Inferior parietal cortex (tissue), 1 donor: ENCODE measurements at regions not wholly inside any gene's neighbourhood (a gene's known extent, or its start where the extent isn't known, plus 50 kb on each side); places are given as distances from the start of the nearest gene placed in this dataset.
"Not testable (repeated sequence)": the region's sequence is repeated elsewhere in the genome, so short reads cannot be mapped to it uniquely, and the experiment has no call there.

Experiments used
- DNase-seq: peaks from one replicate; pipeline ENCODE4 v3.0.0-alpha.2; 2016; ENCODE audit errors: extremely low spot score

DNA sequence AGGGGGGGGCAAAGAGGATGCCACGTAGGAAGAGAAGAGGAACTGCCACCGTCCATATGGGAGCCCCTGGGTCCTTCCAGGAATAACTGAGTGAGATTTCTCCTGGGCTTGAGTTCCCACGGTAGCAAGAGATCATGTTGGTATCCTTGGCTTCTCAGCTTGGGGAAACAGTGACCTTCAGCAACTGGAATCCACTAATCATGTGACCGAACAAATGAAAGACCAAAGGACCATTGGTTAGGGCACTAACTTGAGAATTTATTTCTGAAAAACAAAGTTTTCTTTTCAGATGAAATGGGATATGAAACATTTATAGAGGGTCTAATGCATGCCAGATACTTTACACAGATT is 259.4 kb upstream of the ID2 start:
- DNase-seq, result no peak

DNA sequence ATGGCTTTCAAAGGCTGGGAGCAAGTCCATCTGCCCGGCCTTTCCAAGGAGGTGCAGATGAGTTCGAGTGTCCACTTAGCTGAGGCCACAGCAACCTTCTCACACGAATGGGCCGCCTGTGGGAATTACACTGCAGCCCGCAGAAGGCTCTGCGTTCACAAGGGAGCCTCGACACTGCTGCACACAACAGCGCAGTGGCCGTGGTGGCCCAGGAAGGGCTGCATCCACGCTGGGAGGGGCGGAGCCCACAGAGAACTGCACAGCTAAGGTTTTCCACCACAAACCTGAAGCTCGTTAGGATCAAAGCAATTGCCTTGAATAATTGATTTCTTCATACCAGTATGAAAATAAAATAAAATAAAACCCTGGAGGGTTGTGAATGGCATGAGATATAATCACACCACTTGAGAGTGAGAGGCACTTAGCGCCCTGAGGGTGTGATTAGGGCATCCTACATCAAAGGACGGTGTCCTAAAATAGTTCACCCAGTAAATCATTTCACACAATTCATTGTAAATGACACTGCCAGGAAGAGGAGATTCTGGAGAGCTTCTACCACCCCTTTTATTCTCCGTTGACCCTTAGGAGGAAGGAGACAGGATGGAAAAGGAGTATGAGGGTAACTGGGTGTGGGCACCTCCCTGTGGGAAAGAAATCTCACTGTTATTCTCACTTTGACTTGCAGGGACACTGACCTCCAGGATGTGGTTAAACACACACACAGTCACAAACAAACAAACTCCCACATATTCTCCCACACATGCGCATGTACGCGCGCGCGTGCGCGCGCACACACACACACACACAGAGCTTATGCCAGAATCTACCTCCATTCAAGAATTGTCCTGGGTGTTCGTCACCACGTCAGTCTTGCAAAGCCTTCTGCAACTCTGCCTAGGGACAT is 256.6 kb upstream of the ID2 start:
- no peak for DNase-seq

DNA sequence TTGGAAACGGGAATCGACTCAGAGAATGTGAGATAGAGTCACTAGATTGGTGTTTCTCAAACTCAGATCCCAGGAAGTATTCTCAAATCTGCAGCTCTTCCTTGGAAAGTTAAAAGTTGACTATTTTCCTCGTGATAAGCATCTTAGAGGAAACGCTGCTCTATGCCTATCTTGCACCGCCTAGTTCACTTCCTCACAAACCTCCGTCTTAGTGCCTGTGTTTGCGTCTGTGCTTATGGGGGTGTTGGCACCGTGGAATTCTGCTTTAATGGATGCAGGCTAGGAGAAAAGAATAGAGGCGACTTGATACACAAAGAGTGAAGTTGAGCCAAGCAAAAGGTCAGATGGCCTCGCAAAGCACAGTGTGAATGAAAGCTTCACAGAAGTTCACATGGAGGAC is 255.3 kb upstream of the ID2 start:
- no peak for DNase-seq

DNA sequence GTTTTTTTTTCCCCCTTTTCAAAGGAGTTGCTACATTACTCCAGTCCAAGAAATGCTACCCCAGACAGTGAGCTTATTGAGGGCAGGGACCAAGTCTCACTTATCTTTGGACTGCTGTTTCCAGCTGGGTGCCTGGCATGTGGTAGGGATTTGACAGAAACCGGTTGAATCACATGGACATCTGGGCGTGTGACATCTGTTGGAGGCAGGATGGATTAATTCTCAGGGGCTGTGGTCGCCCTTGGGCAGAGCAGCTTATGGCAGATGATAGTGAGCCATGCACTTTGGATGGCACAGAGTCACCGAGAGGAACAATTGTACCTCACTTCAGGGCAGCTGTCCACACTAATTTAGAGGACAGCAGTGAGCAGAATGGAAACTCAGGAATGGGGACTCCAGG is 254.6 kb upstream of the ID2 start:
- DNase-seq, result no peak

- DNase-seq, result no peak
Measured at GRCh38 chr2:8430628-8431027, 251.2 kb upstream of the ID2 start.

- DNase-seq, result no peak
Measured at GRCh38 chr2:8431446-8432125, 250.3 kb upstream of the ID2 start.

DNA sequence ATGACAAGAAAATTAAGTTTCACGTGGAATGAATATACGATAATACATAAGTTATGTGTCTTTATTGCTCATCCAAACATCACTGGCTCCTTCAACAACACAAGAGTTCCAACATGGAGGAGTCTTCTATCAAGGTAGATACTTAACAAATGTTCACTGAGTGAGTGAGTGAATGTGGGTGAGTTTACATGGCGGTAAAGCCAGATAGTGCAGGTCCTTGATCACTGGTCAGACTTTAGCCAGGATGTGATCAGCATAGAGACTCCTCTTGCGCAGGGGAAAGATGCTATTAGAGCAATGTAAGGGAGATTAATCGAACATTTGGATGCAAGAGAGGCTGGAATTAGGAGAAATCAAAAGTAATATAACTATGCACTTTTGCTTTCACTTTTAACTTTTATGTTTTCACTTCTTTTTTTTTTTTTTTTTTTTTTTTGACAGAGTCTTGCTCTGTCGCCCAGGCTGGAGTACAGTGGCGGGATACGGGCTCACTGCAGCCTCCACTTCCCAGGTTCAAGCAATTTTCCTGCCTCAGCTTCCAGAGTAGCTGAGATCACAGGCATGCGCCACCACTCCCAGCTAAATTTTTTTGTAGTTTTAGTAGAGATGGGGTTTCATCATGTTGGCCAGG is 249.0 kb upstream of the ID2 start:
- no peak for DNase-seq

- DNase-seq, result no peak
Measured at GRCh38 chr2:8433390-8433789, 248.5 kb upstream of the ID2 start.

GRCh38 chr2:8435608-8436007 is 246.2 kb upstream of the ID2 start:
- no peak for DNase-seq

DNA sequence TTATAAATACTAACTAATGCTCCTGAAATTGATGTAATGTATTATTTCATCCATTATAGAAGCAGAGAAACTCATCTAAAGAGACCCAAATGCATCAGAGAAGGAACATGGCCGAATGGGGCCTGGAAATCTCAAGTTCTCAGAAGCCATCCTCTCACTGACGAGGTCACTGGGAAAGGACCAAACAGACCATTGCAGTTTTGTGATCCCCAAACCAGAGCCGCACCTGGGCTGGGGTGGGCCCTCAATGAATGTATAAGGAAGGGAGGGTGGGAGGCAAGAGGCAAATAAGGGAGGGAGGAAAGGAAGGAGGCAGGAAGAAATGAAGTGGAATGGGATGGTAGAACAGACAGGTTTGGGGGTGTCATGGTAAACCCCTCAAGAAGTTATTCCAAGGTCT is 245.3 kb upstream of the ID2 start:
- no peak for DNase-seq

DNA sequence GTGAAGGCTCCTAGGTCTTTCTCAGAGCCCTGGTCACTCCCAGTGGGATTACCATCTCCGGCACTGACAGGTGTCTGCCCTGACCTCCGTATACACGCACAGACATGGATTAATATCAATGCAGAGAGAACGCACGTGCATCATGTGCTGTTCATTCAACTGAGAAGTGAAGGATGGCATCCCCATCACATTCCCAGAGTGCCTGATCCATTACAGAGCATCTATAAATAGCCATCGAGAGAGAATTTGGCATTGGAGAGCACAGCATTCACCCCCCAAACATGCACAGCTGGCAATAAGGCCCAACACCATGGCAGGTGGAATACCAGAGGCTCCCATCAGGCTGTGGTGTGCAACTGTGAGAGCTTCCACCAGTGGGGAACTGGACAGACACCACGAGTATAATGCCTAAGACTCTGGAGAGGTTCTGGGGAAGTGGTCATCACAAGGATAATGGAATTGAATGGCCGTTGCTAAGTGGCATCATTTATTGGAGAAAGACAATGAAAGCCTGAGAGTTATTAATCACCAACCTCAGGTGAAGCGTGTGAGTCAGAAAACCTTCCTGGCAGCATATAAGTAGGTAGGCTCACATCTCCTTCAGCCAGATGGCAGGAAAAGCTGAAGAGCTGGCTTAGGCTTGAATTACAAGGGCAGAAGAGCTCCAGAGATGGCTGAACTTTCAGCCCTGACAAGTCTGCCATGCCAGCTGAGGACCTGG is 244.5 kb upstream of the ID2 start:
- no peak for DNase-seq

DNA sequence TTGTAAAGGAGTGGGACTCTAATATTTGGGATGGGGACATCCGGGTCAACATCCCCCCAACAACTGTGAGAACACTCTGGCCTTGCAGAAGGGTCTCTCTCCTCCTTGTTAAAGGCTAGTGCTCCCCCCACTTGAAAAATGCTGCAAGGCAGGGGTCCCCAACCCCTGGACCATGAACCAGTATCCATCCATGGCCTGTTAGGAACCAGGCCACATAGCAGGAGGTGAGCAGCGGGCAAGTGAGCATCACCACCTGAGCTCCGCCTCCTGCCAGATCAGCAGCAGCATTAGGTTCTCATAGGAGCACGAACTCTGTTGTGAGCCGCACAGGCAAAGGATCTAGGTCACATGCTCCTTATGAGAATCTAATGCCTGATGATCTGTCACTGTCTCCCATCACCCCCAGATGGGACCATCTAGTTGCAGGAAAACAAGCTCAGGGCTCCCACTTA is 243.9 kb upstream of the ID2 start:
- DNase-seq, result no peak

GRCh38 chr2:8438476-8438875 is 243.4 kb upstream of the ID2 start:
- no peak for DNase-seq

GRCh38 chr2:8438996-8439395 is 242.9 kb upstream of the ID2 start:
- no peak for DNase-seq

DNA sequence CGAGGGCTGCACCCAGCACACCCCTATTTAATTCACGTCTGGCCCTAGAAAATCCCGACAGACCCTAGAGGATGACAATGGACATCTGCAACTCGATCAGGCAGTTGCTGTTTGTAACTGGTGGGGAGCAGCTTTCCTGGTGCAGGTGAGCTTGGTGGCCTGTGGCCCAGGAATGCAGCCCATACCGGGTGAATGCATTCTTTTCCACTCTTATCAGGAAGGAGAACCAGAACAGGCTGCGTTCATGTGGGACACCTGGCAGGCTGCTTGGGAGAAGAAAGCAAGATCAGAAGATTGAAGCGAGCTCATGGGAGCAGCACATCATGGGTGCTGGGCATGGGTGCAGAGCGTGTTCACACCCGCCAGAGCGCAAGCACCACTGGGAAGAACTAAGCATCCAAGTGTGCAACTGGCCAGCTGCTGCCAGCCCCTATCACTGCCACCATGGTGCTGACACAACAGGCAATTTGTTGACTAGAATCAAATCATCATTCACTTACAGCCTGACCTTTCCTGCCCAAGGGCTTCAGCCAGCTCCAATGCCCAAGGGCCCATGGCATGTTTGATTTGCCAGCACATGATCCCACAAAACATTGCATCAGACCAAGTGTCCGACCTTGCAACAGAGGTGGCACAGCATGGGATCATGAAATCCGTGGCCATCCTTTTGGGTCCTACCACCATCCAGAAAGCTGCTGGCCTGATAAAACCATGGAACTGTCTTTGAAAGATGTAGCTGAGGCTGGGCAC is 241.7 kb upstream of the ID2 start:
- no peak for DNase-seq

DNA sequence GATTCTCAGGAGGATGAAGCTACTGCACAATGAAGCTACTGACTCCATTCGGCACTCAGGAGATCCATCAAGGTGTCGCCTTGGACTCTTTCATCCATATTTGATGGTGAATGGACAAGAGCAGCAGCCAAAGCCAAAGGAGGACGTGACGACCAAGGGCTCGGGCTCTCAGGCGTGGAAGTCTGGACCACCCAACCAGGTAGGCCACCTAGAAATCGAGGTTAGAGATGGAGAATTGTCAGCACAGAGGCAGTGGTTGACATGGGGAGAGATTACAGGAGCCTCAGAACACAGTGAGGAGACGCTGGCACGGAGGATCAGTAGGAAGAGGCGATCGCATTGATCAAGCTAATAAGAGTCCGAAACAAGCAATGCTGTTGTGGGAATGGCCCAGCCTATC is 240.5 kb upstream of the ID2 start:
- no peak for DNase-seq

GRCh38 chr2:8441986-8442385 is 239.9 kb upstream of the ID2 start:
- no peak for DNase-seq

- DNase-seq, result no peak
Measured at GRCh38 chr2:8442833-8443486, 238.9 kb upstream of the ID2 start.

DNA sequence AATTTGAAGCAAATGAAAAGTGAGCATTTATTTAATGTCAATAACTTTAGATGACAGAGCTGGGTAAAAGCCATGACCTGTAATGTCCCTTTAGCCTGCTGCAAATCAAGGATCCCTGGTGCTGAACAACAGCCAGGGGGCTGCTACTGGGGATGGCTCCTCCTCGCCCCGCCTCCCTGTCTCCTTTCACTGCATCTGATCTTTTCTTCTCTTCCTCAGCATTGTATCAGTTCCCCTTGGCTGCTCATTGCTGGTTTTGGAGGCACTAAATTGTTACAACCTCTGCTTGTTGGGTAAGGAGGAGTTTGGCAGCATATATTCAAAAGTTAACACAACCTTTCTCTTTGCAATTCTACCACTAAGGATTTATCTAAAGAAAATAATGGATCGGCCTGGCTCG is 236.3 kb upstream of the ID2 start:
- no peak for DNase-seq

GRCh38 chr2:8446751-8447150 is 235.1 kb upstream of the ID2 start:
- not testable (repeated sequence) for DNase-seq
